ENCODE measurements at regions not wholly inside any gene's neighbourhood (a gene's known extent, or its start where the extent isn't known, plus 50 kb on each side); places are given as distances from the start of the nearest gene placed in this dataset.

- peak overlapping the region; percentile 66 for H3K27ac ChIP-seq
Measured at GRCh38 chr4:186900984-186901383, 177.3 kb upstream of the FAT1 start.

GRCh38 chr4:186901850-186902249 lies 178.2 kb upstream of the FAT1 start:
- Histone ChIP-seq H3K36me3 (no peaks in the 10 kb centered on the region), H3K4me1 (replicated peaks) (peaks cover 50% of the 10 kb centered on the region), H3K27me3 (replicated peaks) (no peaks in the 10 kb centered on the region), H3K4me3 (no peak overlapping the region), H3K27ac (no peak overlapping the region), H3K9me3 (replicated peaks) (no peaks in the 10 kb centered on the region)
- DNase-seq (ENCODE audit: low read depth in 1 of 2, low spot score in 2 of 2) = no peak

More at GRCh38 chr4:186900984-186901383, 177.3 kb upstream of the FAT1 start:
- Histone ChIP-seq H3K4me1 (replicated peaks) (peaks cover 50% of the 10 kb centered on the region), H3K4me3 (no peak overlapping the region), H3K9me3 (replicated peaks) (no peaks in the 10 kb centered on the region), H3K36me3 (no peaks in the 10 kb centered on the region), H3K27me3 (replicated peaks) (no peaks in the 10 kb centered on the region)
- DNase-seq (ENCODE audit: low read depth in 1 of 2, low spot score in 2 of 2) = no peak

GRCh38 chr4:186902361-186902760 lies 178.7 kb upstream of the FAT1 start:
- peaks cover 50% of the 10 kb centered on the region for H3K4me1 ChIP-seq (replicated peaks)
- H3K36me3 ChIP-seq = no peaks in the 10 kb centered on the region
- no peaks in the 10 kb centered on the region for H3K9me3 ChIP-seq (replicated peaks)
- no peak overlapping the region for H3K4me3 ChIP-seq
- H3K27ac ChIP-seq = no peak overlapping the region
- no peak for DNase-seq (ENCODE audit: low read depth in 1 of 2, low spot score in 2 of 2)
- H3K27me3 ChIP-seq (replicated peaks) = no peaks in the 10 kb centered on the region

- H3K4me1 ChIP-seq (replicated peaks) = peaks cover 50% of the 10 kb centered on the region
- no peaks in the 10 kb centered on the region for H3K9me3 ChIP-seq (replicated peaks)
- peak overlapping the region; percentile 78 for H3K27ac ChIP-seq
- no peaks in the 10 kb centered on the region for H3K36me3 ChIP-seq
- no peaks in the 10 kb centered on the region for H3K27me3 ChIP-seq (replicated peaks)
- DNase-seq (ENCODE audit: low read depth in 1 of 2, low spot score in 2 of 2) = peak in 1 of 2 experiments; percentile 78
- no peak overlapping the region for H3K4me3 ChIP-seq
Measured at GRCh38 chr4:186904101-186904500, 180.4 kb upstream of the FAT1 start.

DNA sequence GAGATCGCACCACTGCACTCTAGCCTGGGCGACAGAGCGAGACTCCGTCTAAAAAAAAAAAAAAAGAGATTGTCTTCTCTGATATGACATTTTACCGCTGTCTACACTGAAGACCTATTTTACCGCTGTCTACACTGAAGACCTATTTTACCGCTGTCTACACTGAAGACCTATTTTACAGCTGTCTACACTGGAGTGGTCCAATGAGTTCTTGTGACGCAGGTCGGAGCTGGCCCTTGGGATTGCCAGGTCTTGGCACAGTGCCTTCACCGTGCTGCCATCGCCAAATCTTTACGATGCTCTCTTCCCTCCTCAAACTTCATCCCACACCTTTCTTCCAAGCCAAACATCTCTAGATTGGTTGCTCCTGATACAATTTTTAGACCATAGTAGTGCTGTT lies 183.1 kb upstream of the FAT1 start:
- DNase-seq (ENCODE audit: low read depth in 1 of 2, low spot score in 2 of 2) = no peak
- Histone ChIP-seq H3K27ac (no peak overlapping the region), H3K27me3 (replicated peaks) (no peaks in the 10 kb centered on the region), H3K9me3 (replicated peaks) (no peaks in the 10 kb centered on the region), H3K36me3 (no peaks in the 10 kb centered on the region), H3K4me1 (replicated peaks) (peaks cover 34% of the 10 kb centered on the region), H3K4me3 (no peak overlapping the region)

DNA sequence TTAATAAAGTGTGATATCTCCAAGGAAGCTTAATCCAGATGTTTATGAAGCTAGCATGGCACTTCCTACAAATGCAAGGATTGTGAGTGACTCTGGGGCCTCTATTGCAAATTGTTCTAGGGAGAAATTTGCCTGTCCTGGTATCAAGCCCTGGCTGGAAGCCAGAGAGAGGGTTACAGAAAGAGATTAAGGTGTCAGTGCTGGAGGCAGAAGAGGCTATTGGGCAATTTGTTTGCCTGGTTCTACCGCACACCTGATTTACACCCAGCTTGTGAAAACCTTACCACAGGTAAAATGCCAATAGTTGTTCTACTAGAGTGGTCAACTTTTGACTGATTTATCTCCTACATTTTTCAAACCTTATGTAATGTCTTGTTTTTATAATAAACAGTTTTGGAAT lies 186.7 kb upstream of the FAT1 start:
- H3K36me3 ChIP-seq = no peaks in the 10 kb centered on the region
- no peak overlapping the region for H3K27ac ChIP-seq
- H3K9me3 ChIP-seq (replicated peaks) = no peaks in the 10 kb centered on the region
- no peak for DNase-seq (ENCODE audit: low read depth in 1 of 2, low spot score in 2 of 2)
- H3K4me3 ChIP-seq = no peak overlapping the region
- peaks cover 18% of the 10 kb centered on the region for H3K4me1 ChIP-seq (replicated peaks)
- H3K27me3 ChIP-seq (replicated peaks) = no peaks in the 10 kb centered on the region

DNA sequence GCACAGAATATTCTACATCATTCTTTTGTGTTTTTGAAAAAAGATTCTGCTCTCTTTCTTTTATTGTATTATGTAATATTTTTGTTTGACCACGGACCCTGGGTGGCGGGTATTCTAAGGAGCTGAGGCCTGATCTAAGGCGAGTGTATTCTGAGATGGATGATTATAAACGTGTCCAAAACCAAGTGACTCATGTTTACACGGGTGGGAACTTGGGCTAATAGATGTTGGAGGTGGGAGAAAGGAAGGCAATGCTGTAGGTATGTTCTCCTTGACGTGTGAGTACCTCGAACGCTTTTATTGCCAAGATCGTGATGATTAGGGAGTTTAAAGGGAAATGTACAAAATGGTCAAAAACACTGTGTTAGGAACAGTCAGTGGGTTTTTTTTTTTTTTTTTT lies 188.9 kb upstream of the FAT1 start:
- no peak overlapping the region for H3K4me3 ChIP-seq
- no peaks in the 10 kb centered on the region for H3K36me3 ChIP-seq
- no peak overlapping the region for H3K27ac ChIP-seq
- DNase-seq (ENCODE audit: low read depth in 1 of 2, low spot score in 2 of 2) = no peak
- peaks cover 18% of the 10 kb centered on the region for H3K4me1 ChIP-seq (replicated peaks)
- no peaks in the 10 kb centered on the region for H3K9me3 ChIP-seq (replicated peaks)
- H3K27me3 ChIP-seq (replicated peaks) = no peaks in the 10 kb centered on the region

- no peak for DNase-seq (ENCODE audit: low read depth in 1 of 2, low spot score in 2 of 2)
- no peak overlapping the region for H3K27ac ChIP-seq
- H3K36me3 ChIP-seq = no peaks in the 10 kb centered on the region
- H3K4me1 ChIP-seq (replicated peaks) = peaks cover 33% of the 10 kb centered on the region
- H3K27me3 ChIP-seq (replicated peaks) = no peaks in the 10 kb centered on the region
- H3K4me3 ChIP-seq = no peak overlapping the region
- no peaks in the 10 kb centered on the region for H3K9me3 ChIP-seq (replicated peaks)
Measured at GRCh38 chr4:186915816-186916215, 192.2 kb upstream of the FAT1 start.

DNA sequence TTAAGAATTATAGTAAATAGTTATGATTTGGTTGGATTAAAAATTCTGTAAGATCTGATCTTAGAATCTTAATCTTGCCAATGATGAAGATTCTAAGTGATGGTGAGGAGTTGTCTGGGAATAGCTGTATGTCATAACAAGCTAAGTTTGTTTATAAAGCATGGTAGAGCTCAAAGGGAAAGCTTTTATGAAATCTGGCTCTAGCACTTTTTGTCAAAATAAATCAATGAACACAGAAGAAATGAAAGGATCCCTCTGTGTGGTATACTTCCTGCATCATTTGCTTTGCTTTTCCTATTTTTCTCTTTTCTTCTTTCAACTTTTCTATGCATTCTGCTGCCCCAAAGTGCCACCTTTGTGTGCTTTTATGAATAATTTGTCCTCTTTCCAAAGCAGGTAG lies 193.5 kb upstream of the FAT1 start:
- no peak overlapping the region for H3K4me3 ChIP-seq
- H3K27ac ChIP-seq = no peak overlapping the region
- DNase-seq (ENCODE audit: low read depth in 1 of 2, low spot score in 2 of 2) = no peak
- H3K9me3 ChIP-seq (replicated peaks) = no peaks in the 10 kb centered on the region
- H3K36me3 ChIP-seq = no peaks in the 10 kb centered on the region
- no peaks in the 10 kb centered on the region for H3K27me3 ChIP-seq (replicated peaks)
- peaks cover 35% of the 10 kb centered on the region for H3K4me1 ChIP-seq (replicated peaks)

DNA sequence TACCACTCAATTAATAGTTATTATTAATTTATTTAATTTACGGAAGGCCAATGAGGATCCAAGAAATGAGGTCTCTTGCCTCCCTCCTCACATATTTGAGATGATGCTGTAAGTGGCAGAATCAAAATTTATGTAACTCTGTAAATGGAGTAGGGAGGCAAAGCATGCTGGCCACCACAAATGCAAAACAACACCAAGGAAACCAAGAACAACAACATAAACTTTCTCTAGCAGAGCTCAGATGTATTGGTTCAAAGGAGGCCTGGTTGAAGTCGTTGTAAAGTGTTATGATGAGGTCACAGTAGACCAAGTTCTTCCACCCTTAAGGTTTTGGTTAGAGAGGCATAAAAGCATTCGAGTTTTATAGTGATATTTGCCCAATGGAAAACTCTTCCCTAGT lies 194.8 kb upstream of the FAT1 start:
- Histone ChIP-seq H3K27ac (no peak overlapping the region), H3K36me3 (no peaks in the 10 kb centered on the region), H3K4me1 (replicated peaks) (peaks cover 24% of the 10 kb centered on the region), H3K9me3 (replicated peaks) (no peaks in the 10 kb centered on the region), H3K4me3 (no peak overlapping the region), H3K27me3 (replicated peaks) (no peaks in the 10 kb centered on the region)
- no peak for DNase-seq (ENCODE audit: low read depth in 1 of 2, low spot score in 2 of 2)

DNA sequence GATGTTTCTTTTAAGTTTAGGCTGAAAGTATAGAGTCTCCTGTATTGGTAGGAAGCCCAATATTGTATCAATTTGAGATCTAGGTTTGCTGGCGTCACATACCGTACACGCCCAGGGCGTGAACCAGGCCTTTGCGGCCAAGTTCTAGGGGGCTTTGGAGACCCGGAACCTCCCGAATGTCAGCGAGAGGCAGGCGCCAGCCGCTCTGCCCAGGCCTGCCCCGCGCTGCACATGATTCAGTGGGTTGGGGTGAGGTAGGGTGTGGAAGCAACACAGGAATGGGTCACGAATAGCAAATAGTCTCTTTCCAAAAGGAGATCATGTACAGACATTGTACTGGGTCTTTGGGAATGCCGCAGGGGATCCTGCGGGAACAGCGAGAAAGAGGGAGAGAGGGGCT lies 195.7 kb upstream of the FAT1 start:
- peaks cover 27% of the 10 kb centered on the region for H3K4me1 ChIP-seq (replicated peaks)
- no peak for DNase-seq (ENCODE audit: low read depth in 1 of 2, low spot score in 2 of 2)
- no peaks in the 10 kb centered on the region for H3K9me3 ChIP-seq (replicated peaks)
- no peaks in the 10 kb centered on the region for H3K27me3 ChIP-seq (replicated peaks)
- H3K36me3 ChIP-seq = no peaks in the 10 kb centered on the region
- no peak overlapping the region for H3K27ac ChIP-seq
- no peak overlapping the region for H3K4me3 ChIP-seq

DNA sequence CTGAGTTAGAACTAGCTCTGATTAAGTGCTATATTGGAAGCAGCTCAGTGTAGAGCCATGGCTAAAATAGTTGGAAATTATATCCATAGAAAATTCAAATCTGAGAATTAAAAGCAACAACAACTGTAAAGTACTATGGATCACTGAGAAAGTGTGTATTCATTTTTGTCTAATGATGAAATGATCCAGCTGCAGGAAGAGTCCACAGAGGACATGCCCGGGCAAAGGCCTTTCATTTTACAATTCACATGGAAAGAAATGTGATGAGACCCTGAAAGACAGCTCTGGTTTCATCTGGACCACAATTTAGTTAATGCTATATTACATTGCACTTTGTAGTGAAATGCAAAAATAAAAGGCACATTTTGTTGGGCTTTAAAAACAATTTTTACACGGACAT lies 196.8 kb upstream of the FAT1 start:
- H3K27ac ChIP-seq = peak overlapping the region; percentile 46
- DNase-seq (ENCODE audit: low read depth in 1 of 2, low spot score in 2 of 2) = peak in 1 of 2 experiments; percentile 55
- no peaks in the 10 kb centered on the region for H3K9me3 ChIP-seq (replicated peaks)
- no peaks in the 10 kb centered on the region for H3K36me3 ChIP-seq
- peaks cover 29% of the 10 kb centered on the region for H3K4me1 ChIP-seq (replicated peaks)
- H3K4me3 ChIP-seq = no peak overlapping the region
- no peaks in the 10 kb centered on the region for H3K27me3 ChIP-seq (replicated peaks)

GRCh38 chr4:186920992-186921391 lies 197.3 kb upstream of the FAT1 start:
- DNase-seq (ENCODE audit: low read depth in 1 of 2, low spot score in 2 of 2) = no peak
- H3K27ac ChIP-seq = peak overlapping the region; percentile 46
- peaks cover 25% of the 10 kb centered on the region for H3K4me1 ChIP-seq (replicated peaks)
- H3K36me3 ChIP-seq = no peaks in the 10 kb centered on the region
- no peaks in the 10 kb centered on the region for H3K27me3 ChIP-seq (replicated peaks)
- no peak overlapping the region for H3K4me3 ChIP-seq
- H3K9me3 ChIP-seq (replicated peaks) = no peaks in the 10 kb centered on the region

DNA sequence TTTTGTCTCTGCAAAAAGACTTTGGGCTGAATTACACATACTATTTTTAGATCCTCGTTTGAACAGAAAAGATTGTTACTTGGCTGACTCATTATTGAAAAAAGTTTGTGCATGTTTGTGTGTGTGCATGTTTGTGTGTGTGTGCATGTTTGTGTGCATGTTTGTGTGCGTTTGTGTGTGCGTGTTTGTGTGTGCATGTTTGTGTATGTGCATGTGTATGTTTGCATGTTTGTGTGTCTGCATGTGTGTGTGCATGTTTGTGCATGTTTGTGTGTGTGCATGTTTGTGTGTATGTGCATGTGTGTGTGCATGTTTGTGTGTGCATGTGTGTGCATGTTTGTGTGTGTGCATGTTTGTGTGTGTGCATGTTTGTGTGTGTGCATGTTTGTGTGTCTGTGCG lies 201.1 kb upstream of the FAT1 start:
- H3K4me1 ChIP-seq (replicated peaks) = peaks cover 21% of the 10 kb centered on the region
- no peak for DNase-seq (ENCODE audit: low read depth in 1 of 2, low spot score in 2 of 2)
- H3K36me3 ChIP-seq = no peaks in the 10 kb centered on the region
- H3K9me3 ChIP-seq (replicated peaks) = no peaks in the 10 kb centered on the region
- H3K27ac ChIP-seq = no peak overlapping the region
- no peaks in the 10 kb centered on the region for H3K27me3 ChIP-seq (replicated peaks)
- no peak overlapping the region for H3K4me3 ChIP-seq

- H3K27ac ChIP-seq = no peak overlapping the region
- DNase-seq (ENCODE audit: low read depth in 1 of 2, low spot score in 2 of 2) = no peak
- H3K9me3 ChIP-seq (replicated peaks) = no peaks in the 10 kb centered on the region
- no peaks in the 10 kb centered on the region for H3K27me3 ChIP-seq (replicated peaks)
- peaks cover 9% of the 10 kb centered on the region for H3K4me1 ChIP-seq (replicated peaks)
- H3K4me3 ChIP-seq = no peak overlapping the region
- H3K36me3 ChIP-seq = no peaks in the 10 kb centered on the region
Measured at GRCh38 chr4:186927624-186928023, 204.0 kb upstream of the FAT1 start.

All from SJSA1 (cell line).